ENCODE measurements at regions not wholly inside any gene's neighbourhood (a gene's known extent, or its start where the extent isn't known, plus 50 kb on each side); places are given as distances from the start of the nearest gene placed in this dataset.

DNA sequence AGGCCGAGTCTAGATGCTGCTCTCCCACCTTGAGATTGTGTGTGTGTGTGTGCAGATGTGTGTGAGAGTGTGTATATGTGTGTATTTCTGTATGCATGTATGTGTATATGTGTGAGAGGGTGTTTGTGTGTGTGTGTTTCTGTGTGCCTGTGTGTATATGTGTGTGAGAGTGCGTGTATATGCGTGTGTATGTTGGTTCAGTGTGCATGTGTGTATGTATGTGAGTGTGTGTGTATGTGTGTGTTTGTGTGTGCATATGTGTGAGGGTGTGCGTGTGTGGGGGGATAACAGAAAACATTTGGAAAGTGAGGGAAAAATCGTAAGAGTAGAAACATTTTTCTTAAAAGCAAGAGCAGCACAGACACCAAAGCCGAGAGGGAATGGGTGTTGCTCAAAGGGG is 309.1 kb downstream of the NDUFA10 start:
- DNase-seq (ENCODE audit: low read depth in 2 of 2): no peak

DNA sequence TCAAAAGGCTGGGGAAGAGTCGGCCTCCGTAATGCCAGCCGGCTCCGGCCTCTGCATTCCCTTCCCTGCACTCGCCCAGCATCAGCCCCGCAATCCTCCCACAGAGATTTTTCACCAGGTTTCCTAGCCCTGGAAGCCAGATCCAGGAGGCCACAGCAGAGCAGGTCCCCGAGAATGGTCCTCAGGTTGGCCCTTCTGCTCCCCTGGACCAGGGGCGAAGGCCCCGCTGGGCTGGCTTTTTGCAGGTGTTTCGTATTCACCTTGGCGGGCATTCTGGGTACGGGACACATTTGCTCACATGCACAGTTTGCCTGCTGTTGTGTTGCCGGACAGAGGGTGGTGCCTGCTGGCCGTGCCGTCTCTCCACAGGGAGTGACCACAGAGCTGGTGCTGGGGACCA is 309.5 kb downstream of the NDUFA10 start:
- no peak for DNase-seq (ENCODE audit: low read depth in 2 of 2)

DNA sequence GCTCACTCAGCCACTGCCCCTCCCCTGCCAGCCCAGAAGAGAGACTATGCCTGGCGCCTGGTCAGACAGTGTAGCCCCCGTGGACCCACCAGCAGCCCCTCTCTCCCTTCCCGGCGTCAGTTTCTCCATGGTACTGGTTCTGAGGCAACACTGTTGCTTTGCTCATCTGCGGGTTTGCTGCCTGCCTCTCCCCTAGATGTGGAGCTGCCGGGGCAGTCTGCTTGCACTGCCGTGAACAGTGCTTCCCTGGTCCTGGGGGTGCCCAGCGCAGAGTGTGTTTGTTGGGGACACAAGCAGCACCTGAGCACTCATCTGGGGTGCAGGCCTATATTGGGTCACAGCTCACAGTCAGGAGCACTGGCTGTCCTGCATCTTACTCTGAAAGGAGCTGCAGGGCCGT is 309.9 kb downstream of the NDUFA10 start:
- no peak for DNase-seq (ENCODE audit: low read depth in 2 of 2)

GRCh38 chr2:239714116-239714515 is 311.0 kb downstream of the NDUFA10 start:
- DNase-seq (ENCODE audit: low read depth in 2 of 2): no peak

DNA sequence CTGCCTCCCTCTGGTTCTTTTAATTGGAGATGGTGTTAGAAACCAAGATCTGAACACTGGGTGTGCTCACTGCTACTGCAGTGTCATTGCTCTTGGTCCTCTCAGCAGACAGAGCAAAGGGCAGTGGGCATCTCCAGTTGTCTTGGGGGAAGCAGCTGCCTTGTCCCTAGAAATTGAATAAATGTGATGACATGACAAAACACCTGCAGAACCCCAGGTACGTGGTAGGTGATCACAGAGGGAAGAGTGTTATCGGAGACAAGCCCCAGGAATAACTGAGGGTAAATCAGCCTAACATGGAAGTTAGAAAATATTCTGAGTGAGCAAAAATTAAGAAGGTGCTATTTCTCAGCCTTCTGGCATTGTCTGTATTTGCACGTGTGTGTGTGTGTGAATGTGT is 311.9 kb upstream of the HDAC4 start:
- no peak for DNase-seq (ENCODE audit: low read depth in 2 of 2)

- DNase-seq (ENCODE audit: low read depth in 2 of 2): no peak
Measured at GRCh38 chr2:239711911-239712570, 311.2 kb upstream of the HDAC4 start.

GRCh38 chr2:239710953-239711861 is 310.4 kb upstream of the HDAC4 start:
- DNase-seq (ENCODE audit: low read depth in 2 of 2): no peak

- DNase-seq (ENCODE audit: low read depth in 2 of 2): no peak
Measured at GRCh38 chr2:239706367-239706766, 305.5 kb upstream of the HDAC4 start.

DNA sequence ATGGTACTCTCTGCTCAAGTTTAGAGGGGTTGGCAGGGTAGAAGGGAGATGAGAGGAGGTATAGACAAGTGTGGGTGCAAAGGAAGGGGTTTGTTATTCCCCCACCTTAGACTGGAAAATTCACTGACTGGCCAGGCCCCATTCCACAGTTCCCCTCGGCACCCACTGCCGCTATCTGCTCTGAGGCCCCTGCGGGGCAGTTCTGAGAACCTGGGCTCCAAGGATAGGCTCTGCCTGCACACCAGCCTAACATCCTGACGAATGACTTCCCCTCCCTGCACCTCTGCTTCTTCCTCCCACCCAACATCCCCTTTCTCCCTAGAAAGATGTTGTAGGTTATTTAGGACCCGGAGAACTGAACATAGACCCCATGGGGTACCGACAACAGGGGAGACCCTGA is 303.9 kb upstream of the HDAC4 start:
- DNase-seq (ENCODE audit: low read depth in 2 of 2): no peak

DNA sequence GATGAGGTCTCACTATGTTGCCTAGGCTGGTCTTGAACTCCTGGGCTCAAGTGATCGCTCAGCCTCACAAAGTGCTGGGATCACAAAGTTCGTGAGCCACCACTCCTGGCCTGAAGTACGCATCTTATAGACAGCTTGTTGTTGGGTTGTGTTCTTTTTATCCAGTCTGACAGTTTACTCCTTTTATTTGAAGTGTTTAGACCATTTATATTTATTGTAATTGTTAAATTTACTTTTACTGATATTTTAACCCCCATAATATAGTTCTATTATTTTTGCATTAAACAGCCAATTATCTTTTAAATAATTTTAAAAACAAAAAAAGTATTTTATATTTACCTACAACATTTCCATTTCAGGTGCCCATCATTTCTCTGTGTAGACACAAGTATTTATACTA is 303.0 kb upstream of the HDAC4 start:
- DNase-seq (ENCODE audit: low read depth in 2 of 2): no peak

DNA sequence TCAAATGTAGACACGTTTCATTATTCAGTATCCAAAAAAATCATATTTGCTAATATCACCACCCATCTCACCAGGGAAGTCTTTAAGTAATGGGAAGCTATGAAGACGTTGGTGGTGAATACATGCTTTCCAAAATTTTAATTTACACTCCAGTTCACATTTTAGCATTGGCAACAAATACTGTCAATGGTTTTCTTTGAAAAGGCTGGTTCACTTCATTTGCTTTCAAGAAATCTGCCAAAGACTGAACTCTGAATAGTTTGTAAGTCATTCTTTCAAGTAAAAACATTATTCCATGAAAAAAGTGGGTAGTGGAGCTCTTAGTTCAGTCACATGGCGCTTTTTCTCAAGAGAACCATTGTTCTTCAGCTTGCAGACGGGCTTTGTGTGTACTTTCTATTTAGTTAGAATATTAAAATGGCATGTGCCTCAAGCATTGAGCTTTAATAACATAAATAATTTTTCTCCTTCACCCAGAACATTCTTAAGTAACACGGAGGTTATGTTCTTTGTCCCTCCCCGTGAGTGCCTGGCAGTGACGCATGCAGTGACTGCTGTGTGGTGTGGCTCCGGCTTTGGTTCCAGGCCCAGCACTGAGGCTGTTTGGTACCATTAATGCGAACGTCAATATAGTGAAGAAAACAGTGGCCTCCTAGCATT is 300.0 kb upstream of the HDAC4 start:
- no peak for DNase-seq (ENCODE audit: low read depth in 2 of 2)

DNA sequence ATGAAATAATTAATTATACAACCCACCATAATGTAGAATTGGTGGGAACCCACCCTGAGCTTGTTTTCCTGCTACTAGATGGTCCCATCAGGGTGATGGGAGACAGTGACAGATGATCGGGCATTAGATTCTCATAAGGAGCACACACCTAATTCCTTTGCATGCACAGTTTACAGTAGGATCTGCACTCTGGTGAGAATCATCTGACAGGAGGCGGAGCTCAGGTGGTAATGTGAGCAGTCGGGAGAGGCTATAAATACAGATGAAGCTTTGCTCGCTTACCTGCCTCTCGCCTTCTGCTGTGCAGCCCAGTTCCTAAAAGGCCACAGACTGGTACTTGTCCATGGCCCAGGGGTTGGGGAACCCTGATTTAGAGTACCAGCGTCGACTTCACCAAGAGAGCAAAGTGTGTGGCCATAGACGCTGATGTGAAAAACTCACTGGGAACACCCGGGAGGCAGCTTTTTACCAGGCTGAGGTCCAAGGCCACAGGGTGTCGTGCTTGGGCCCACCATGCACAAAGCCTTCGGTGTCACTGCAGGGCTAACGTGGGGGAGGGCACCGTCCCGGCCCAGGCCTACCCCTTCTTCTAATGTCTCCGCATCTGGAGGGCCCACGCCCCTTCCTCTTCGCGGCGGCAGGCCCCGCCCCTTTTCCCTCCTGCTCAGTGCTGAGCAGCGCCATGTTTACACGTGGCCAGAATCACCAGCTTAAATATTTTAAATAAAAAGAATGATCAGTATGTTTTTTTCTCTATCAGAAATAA is 296.8 kb upstream of the HDAC4 start:
- no peak for DNase-seq (ENCODE audit: low read depth in 2 of 2)

GRCh38 chr2:239696559-239697207 is 295.9 kb upstream of the HDAC4 start:
- no peak for DNase-seq (ENCODE audit: low read depth in 2 of 2)

DNA sequence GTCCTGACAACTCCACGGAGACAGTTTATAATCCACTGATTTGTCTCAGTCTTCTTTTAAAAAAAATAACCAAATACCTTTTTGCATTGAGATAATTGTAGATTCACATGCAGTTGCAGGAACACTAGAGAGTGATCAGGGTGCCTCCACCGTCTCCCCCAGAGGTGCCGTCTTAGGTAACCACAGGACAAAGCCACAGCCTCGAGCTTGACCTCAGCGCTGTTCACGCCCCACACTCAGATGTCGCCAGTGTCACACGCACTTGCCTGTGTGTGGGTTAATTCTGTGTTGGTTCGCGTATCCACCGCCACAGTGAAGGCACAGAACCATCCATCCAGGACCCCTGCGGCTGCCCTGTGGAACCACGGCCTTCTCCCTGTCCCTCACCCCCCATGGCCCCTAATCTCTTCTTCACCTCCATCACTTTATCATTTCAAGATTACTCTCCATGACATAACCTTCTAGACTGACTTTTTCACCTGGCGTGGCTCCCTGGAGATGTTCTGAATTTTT is 295.0 kb upstream of the HDAC4 start:
- DNase-seq (ENCODE audit: low read depth in 2 of 2): no peak

DNA sequence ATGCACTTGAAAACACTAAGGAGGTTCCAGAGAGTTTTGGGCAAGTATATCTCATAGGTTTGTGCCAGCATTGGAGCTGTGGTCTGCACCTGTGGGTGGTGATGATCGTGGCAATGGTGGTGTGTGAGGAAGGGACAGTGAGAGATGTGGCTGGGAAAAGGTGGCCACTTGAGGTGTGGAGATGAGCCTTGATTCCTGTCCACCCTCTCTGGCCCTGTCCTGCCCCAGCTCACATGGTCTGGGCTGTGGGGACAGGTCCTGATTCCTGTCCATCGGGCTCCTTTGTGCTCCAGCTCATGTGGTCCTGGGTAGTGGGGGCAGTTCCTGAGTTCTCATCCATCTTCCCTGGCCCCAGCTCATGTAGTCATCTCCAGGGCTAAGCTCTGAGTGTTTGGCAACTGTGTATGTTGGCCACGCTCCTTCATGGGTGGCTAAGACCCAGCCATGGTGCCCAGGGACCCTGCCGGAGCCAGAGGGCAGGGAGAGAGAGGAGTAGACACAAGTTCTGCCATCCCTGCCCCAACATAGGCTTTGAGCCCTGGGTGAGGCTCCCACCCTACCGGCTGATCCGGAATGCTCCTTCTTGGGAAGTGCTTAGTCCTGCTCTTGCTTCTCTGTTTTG is 294.4 kb upstream of the HDAC4 start:
- no peak for DNase-seq (ENCODE audit: low read depth in 2 of 2)

DNA sequence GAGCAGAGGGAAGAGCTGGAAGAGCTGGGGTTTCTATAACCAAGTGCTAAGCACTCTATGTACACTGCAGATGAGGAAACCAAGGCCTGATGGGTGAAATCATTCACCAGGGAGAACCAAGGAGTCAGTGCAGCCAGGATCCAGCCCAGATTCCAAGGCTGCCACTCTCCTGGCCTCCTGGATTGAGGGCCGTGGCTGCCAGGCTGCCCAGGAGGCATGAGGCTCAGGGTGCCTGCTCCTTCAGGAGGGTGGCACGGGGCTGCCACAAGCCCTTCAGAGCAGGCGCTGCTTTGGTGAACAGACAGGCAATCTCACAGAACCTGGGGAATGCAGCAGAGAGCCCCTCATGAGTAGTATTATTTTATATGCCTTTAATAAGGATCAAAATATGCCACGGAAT is 293.7 kb upstream of the HDAC4 start:
- DNase-seq (ENCODE audit: low read depth in 2 of 2): no peak

DNA sequence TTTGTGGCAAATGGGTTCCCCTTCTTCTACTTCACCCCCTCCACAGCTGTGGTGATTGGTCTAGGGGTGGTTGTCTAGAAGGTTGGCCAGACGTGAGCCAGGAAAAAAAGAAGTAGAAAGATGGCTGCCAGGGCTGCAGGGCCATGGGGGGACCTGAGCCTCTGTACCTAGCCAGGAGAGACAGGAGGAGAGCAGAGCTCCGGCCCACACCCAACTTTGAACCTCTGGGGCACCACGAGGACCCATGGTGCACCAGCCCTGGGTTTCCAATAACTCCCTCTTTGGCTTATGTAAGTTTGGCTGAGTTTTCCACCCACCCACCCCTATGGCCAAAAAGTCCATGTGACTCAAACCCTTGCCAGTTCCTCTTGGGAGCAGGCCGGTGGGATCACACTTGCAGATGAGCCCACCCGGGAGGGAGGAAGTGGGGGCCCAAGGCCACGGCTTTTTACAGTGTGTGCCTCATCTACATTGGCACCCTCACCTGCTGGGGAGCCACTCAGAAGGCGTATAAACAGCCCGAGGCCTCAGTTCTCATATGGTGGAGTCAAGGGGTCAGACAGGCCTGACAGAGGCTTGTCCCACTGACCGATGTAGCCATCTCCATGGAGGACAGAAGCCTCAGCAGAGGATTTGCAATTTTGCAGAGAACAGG is 293.1 kb upstream of the HDAC4 start:
- no peak for DNase-seq (ENCODE audit: low read depth in 2 of 2)

GRCh38 chr2:239693330-239693729 is 292.5 kb upstream of the HDAC4 start:
- no peak for DNase-seq (ENCODE audit: low read depth in 2 of 2)

GRCh38 chr2:239692919-239693318 is 292.1 kb upstream of the HDAC4 start:
- no peak for DNase-seq (ENCODE audit: low read depth in 2 of 2)

- no peak for DNase-seq (ENCODE audit: low read depth in 2 of 2)
Measured at GRCh38 chr2:239692362-239692851, 291.6 kb upstream of the HDAC4 start.
